ENCODE measurements at regions not wholly inside any gene's neighbourhood (a gene's known extent, or its start where the extent isn't known, plus 50 kb on each side); places are given as distances from the start of the nearest gene placed in this dataset.

DNA sequence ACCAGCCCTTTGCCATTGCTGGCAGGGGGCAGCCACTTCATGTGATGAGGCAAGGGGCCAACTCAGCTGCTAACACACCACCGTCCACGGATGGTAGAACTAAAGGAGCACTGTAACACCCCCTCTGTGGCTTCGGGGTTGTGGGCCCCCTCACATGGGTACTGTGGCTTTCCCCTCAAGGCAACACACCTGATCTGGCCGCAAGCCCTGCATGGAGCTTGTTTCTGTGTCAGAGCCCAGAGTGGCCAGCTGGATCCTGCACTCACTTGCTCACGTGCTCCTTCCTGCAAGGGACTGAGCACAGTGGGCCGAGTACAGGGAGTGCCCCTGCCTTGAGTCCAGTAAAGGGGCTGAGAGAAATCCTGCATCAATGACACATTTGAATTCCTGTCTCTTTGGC, 507.4 kb upstream of the SMC2 start:
- TF ChIP-seq, protein P1, sequence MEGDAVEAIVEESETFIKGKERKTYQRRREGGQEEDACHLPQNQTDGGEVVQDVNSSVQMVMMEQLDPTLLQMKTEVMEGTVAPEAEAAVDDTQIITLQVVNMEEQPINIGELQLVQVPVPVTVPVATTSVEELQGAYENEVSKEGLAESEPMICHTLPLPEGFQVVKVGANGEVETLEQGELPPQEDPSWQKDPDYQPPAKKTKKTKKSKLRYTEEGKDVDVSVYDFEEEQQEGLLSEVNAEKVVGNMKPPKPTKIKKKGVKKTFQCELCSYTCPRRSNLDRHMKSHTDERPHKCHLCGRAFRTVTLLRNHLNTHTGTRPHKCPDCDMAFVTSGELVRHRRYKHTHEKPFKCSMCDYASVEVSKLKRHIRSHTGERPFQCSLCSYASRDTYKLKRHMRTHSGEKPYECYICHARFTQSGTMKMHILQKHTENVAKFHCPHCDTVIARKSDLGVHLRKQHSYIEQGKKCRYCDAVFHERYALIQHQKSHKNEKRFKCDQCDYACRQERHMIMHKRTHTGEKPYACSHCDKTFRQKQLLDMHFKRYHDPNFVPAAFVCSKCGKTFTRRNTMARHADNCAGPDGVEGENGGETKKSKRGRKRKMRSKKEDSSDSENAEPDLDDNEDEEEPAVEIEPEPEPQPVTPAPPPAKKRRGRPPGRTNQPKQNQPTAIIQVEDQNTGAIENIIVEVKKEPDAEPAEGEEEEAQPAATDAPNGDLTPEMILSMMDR (conservative IDR thresholded peaks at IDR 0.05 in 1 of 2, IDR thresholded peaks at IDR 0.05 in 1 of 2; ENCODE audit: extremely low read depth in 1 of 2, insufficient read depth in 1 of 2, low read depth in 1 of 2, low read length in 2 of 2) = no peak
- no peak for TF ChIP-seq EZH2 (IDR thresholded peaks at IDR 0.05; ENCODE audit: borderline replicate concordance, low read length)

Measured in mammary epithelial cell (primary cell).